GM18507 (cell line): ENCODE measurements at regions not wholly inside any gene's neighbourhood (a gene's known extent, or its start where the extent isn't known, plus 50 kb on each side); places are given as distances from the start of the nearest gene placed in this dataset.
"Not testable (repeated sequence)": the region's sequence is repeated elsewhere in the genome, so short reads cannot be mapped to it uniquely, and the experiment has no call there.

Source experiments
- DNase-seq: peaks from one replicate; pipeline ENCODE4 v3.0.0; 2011; ENCODE audit warnings: low read depth; ENCODE audit not compliant: insufficient read length; ENCODE audit errors: extremely low spot score
- FAIRE-seq: peaks from 2 replicates; lab custom pipeline; 2011; peaks lifted over from hg19 to GRCh38; lab: Jason Lieb, UNC

GRCh38 chr10:57165671-57166070 lies 804.6 kb upstream of the ZWINT start:
- FAIRE-seq (no peak), DNase-seq (no peak)

GRCh38 chr10:57162231-57162630 lies 801.2 kb upstream of the ZWINT start:
- FAIRE-seq: no peak
- DNase-seq: no peak

- FAIRE-seq: no peak
- no peak for DNase-seq
Observed at GRCh38 chr10:57161157-57161556, 800.1 kb upstream of the ZWINT start.

GRCh38 chr10:57145548-57145947 lies 784.5 kb upstream of the ZWINT start:
- no peak for DNase-seq
- no peak for FAIRE-seq

GRCh38 chr10:57142925-57143576 lies 782.0 kb upstream of the ZWINT start:
- DNase-seq (no peak), FAIRE-seq (no peak)

- FAIRE-seq (no peak), DNase-seq (no peak)
Observed at GRCh38 chr10:57141708-57142107, 780.6 kb upstream of the ZWINT start.

- DNase-seq: no peak
- no peak for FAIRE-seq
Observed at GRCh38 chr10:57119684-57120083, 758.6 kb upstream of the ZWINT start.

- FAIRE-seq (no peak), DNase-seq (no peak)
Observed at GRCh38 chr10:57113545-57113944, 752.5 kb upstream of the ZWINT start.

- FAIRE-seq (no peak), DNase-seq (no peak)
Observed at GRCh38 chr10:57102236-57102635, 741.2 kb upstream of the ZWINT start.

GRCh38 chr10:57098146-57098545 lies 737.1 kb upstream of the ZWINT start:
- no peak for DNase-seq

GRCh38 chr10:57096044-57096443 lies 735.0 kb upstream of the ZWINT start:
- DNase-seq (no peak), FAIRE-seq (no peak)

More at GRCh38 chr10:57098146-57098545, 737.1 kb upstream of the ZWINT start:
- FAIRE-seq: no peak

- FAIRE-seq: no peak
- no peak for DNase-seq
Observed at GRCh38 chr10:57094965-57095364, 733.9 kb upstream of the ZWINT start.

GRCh38 chr10:57094083-57094482 lies 733.0 kb upstream of the ZWINT start:
- DNase-seq: no peak
- FAIRE-seq: no peak

- FAIRE-seq: no peak
Observed at GRCh38 chr10:57053530-57053929, 692.5 kb upstream of the ZWINT start.

GRCh38 chr10:57049096-57049495 lies 688.0 kb upstream of the ZWINT start:
- no peak for DNase-seq
- FAIRE-seq: no peak

More at GRCh38 chr10:57053530-57053929, 692.5 kb upstream of the ZWINT start:
- DNase-seq: no peak

GRCh38 chr10:57038531-57038930 lies 677.5 kb upstream of the ZWINT start:
- FAIRE-seq (no peak), DNase-seq (no peak)

GRCh38 chr10:57035310-57035709 lies 674.3 kb upstream of the ZWINT start:
- FAIRE-seq (no peak), DNase-seq (no peak)

GRCh38 chr10:57032301-57032700 lies 671.2 kb upstream of the ZWINT start:
- FAIRE-seq, DNase-seq: not testable (repeated sequence)

- DNase-seq: no peak
- FAIRE-seq: no peak
Observed at GRCh38 chr10:57031346-57031745, 670.3 kb upstream of the ZWINT start.

- DNase-seq (no peak), FAIRE-seq (no peak)
Observed at GRCh38 chr10:57026307-57026706, 665.2 kb upstream of the ZWINT start.

GRCh38 chr10:57023626-57024025 lies 662.6 kb upstream of the ZWINT start:
- no peak for DNase-seq
- FAIRE-seq: no peak

GRCh38 chr10:57018452-57018851 lies 657.4 kb upstream of the ZWINT start:
- FAIRE-seq: no peak
- DNase-seq: no peak
